CD4-positive, alpha-beta T cell treated with Interleukin-21 for 1 hour (primary cell): ENCODE measurements at regions not wholly inside any gene's neighbourhood (a gene's known extent, or its start where the extent isn't known, plus 50 kb on each side); places are given as distances from the start of the nearest gene placed in this dataset.

ENCODE experiments used
- DNase-seq: peaks from one replicate; pipeline ENCODE4 v3.0.0-alpha.2; 2020

GRCh38 chr4:11039634-11040131 lies 355.1 kb upstream of the CLNK start:
- no peak for DNase-seq

DNA sequence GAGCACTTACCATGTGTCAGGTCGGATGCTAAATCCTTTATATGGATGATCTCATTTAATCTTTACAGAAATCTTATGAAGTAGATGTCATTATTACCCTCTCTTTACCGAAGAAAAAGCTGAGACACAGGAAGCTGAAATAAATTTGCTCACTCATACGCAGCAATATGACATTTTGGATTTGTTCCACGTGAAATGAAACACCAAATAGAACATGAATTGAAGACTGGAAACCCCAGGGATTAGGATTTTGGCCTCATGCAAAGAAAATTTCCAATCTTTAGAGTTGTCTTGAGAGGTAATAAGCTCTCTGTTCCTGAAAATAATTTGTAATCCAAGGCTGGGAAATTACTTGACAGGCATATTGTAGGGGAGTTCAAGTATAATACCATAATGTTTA lies 354.4 kb upstream of the CLNK start:
- DNase-seq: no peak

DNA sequence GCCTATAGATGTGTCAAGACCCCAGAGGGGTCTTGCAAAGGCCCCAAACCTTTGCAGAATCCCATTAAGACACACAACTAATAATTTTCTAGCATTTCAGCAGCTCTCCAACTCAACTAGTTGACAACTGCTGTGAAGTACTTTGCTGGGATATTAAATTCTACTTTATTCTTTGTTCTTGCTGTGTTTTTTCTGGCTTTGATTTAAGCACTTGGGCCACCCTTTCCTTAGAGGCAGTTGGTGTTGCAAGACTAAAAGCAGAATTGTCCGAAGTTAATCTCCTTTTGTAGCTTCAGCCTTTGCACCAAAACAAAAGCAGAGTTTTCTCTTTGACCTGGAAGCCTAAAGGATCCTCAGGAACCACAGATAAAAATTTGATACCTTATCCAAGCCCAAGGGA lies 353.1 kb upstream of the CLNK start:
- DNase-seq: no peak

DNA sequence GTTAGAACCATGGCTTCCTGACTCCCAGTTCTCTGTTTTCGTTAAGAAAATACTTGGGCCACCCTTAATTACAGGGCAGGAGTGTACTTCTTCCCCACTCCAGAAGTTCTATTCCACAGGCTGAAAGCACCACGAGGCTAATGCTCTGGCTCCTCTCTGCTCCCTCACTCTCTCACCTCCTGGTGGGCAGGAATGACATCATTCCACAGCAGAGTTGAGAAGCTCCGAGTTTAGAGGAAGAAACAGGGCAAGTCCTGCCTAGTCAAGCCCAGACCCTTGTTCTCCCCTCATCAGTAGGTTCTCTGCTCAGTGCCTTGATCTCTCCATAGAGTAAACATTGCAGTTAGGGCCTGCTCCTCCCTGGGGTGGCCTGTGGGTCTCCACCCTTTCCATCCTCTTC lies 343.8 kb upstream of the CLNK start:
- no peak for DNase-seq

GRCh38 chr4:11021333-11021732 lies 336.8 kb upstream of the CLNK start:
- no peak for DNase-seq

DNA sequence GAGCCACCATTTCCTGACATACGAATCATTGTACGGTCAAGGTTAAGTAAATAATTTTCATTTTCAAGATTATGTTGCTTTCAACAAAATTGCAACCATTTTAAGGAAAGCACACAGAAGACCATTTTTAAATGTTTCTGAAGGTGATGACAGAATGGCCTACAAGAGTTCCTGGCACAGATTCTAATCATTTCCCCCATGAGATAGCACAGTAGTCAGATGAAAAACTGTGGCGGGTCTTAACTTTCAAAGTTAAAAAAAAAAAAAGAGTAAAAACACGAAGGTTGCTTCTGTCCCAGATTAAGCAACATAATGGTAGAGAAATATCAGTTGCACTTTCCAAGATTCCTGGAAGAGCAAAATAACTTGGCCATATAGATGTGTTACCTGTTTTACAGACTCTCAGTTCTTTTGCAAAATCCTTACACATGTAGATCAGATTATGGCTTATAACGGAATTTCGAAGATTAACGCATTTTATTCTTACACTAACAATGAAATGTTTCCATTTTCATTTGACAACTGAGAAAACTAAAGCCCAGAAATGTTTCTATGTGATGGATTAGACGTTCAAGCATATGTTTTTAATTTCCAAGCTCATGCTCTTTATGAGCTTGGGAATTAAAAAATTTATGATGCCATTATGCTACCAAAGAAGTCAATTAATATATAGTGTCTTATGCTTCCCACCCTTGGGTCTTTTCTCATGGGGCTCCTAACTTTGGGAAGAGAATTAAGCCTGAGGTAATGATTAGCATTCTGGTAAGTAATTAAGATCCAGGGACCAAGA lies 335.1 kb upstream of the CLNK start:
- DNase-seq: no peak

GRCh38 chr4:11014199-11014598 lies 329.6 kb upstream of the CLNK start:
- no peak for DNase-seq

GRCh38 chr4:11013094-11013664 lies 328.6 kb upstream of the CLNK start:
- no peak for DNase-seq

DNA sequence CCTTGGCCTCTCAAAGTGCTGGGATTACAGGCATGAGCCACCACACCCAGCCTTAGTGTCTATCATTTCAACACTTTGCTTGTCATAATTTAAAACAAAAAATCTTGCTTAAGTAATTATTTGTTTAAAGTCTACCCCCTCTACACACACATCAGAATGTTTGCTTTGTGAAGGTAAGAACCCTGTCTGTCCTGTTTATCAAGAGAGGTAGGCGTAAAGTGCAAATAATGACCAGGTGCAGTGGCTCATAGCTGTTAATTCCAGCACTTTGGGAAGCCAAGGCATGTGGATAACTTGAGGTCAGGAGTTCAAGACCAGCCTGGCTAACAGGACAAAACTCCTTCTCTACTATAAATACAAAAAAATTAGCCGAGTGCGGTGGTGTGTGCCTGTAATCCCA lies 326.7 kb upstream of the CLNK start:
- DNase-seq: no peak

DNA sequence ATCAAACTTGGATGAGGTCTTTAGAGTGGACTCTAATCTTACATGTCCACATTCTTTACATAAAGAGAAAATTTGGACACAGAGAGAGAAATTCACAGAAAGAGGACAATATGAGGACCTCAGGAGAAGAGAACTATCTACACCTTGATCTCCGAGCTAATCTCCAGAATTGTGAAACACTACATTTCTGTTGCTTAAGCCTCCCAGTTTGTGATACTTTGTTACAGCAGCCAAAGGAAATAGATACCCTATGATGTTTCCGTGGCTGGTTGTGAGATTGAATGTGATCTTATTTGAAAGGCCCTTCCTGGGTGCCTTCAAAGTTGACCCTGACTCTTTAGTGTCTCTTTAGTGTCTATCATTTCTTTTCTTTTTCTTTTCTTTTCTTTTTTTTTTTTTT lies 326.1 kb upstream of the CLNK start:
- DNase-seq: no peak

GRCh38 chr4:11009281-11009680 lies 324.7 kb upstream of the CLNK start:
- DNase-seq: no peak

DNA sequence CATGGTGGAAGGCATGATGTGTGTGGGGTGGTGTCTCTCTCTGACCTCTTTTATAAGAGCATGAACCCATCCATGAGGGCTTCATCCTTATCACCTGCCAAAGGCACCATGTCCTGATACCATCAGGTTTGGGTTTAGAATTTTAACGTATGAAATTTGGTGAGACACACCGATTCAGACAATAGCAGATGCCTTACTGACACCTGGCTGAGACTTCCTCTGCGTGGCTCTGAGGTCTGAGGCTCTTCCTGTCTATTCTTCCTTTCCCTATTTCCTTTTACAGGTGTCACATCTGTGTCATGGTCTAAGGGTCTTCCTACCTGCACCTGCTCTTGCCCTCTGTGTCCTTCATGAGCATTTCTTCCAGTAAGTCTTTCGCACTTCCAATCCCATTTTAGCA lies 320.7 kb upstream of the CLNK start:
- DNase-seq: no peak

DNA sequence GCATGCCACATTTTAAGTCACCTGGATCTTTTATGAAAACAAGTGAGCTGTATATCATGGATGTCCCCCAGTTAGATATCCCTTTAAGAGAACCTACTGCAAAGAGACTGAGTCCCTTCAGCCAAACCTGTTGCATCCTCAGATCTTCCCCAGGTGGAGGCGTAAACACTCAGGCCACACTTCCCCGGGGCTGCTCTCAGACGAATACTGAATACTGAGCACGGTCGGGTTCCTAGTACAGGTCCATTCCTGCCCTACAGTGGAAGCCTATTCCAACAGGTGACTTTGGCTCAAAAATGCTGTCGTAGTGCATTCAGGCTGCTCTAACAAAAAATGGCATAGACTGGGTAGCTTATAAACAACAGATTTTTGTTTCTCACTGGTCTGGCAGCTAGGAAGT lies 320.2 kb upstream of the CLNK start:
- DNase-seq: no peak

GRCh38 chr4:11002961-11003360 lies 318.4 kb upstream of the CLNK start:
- no peak for DNase-seq

DNA sequence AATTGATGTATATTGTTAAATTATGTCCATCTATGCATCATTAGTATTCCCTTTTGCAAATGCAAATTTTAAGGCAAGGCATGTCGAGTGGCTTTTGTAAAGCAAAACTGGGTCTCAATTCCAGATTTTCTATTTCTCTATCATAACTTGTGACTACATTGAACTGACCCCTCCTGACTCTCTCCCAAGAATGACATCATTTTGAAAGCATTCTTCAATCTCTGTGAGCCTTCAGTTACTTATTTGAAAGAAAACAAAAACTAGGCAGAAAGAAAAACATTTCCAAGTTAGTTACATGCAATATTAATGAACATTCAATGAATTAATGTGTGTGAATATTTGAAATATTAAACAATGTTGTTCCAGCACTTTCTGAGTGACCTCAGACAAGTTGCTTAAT lies 314.3 kb upstream of the CLNK start:
- no peak for DNase-seq

GRCh38 chr4:10984815-10985214 lies 300.2 kb upstream of the CLNK start:
- no peak for DNase-seq

DNA sequence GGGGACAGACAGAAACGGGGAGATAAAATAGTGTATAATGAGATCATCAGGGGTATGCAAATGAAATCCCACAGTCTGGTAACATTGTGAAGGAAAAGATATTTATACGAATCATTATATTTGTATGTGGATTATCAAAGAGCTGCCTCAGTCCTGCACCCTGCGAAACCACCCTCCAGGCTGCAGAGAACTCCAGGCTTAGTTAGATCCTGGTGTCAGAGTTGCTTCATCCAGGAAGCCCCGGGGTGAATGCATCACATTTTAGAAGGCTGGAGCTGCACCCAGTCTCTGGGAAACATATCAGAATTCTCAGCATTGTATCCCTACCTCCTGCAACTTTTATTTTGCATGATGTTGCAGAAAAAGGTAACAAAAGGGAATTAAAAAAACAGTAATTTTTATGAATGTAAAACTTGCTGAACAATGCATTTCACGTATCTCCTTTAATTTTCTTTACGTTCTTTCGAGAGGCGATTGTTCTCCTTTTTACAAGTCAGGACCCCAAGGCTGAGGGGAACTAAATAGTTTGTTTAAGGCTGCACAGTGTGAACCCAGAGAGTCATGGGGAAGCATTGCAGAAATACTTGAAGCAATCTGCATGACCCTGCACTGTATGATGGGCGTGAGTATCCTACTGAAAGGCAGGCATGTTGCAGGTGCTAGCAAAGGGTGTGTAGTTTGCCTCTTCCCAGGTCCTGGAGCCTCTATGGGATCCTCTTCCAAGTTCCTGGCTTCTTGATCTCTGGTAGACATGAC lies 299.5 kb upstream of the CLNK start:
- DNase-seq: no peak

- peak; percentile 23 for DNase-seq
Observed at GRCh38 chr4:10983268-10983667, 298.7 kb upstream of the CLNK start.

- no peak for DNase-seq
Observed at GRCh38 chr4:10982305-10982704, 297.7 kb upstream of the CLNK start.

DNA sequence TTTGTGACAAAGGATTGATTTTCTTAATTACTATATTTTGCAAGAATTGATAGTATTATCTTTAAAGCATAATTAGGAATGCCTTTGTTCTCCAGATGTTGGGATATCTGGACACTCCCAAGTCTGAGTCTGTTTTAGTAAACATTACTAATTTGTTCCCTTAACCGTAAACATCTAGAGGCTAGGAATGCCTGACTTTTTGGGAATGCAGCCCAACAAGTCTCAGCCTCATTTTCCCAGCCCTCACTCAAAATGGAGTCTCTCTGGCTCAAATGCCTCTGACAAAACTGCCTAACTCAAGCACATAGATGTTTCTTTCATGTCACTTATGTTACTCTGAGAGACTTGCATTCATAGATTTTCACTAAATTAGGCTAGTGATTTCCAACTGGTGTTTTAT lies 297.0 kb upstream of the CLNK start:
- DNase-seq: no peak

DNA sequence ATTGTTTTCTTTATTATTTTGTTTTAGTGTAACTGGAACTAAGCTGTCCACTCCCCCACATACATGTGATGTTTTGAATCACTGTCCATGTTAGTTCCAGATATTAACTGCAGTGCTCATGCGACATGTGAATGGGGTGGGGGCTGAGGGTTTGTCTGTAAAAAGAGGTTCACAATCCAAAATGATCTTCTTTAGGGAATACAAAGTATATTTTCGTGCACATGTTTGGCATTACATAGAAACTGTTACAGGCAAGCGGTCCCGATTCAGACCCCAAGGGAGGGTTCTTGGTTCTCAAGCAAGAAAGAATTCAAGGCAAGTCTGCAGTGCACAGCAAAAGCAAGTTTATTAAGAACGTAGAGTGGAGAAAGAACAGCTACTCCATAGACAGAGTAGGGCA lies 296.5 kb upstream of the CLNK start:
- DNase-seq: no peak

GRCh38 chr4:10979032-10979431 lies 294.5 kb upstream of the CLNK start:
- no peak for DNase-seq

DNA sequence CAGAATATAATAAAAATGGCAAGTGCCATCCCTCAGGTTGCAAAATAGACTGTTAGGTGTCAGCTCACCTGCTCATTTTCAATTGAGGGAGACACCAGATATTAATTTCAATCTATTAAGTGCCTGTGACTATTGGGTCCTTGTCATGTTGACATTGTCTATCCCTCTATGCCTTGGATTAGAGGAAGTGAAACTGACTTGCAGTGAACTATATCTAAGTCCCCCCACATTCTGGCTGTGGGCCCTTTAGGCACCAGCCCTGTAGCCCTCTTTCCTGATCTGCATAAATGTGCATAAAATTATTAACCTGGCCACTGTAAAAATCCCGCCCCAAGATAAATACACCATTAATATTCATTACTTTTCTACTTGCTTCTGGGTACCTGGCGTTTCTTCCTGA lies 293.0 kb upstream of the CLNK start:
- no peak for DNase-seq

DNA sequence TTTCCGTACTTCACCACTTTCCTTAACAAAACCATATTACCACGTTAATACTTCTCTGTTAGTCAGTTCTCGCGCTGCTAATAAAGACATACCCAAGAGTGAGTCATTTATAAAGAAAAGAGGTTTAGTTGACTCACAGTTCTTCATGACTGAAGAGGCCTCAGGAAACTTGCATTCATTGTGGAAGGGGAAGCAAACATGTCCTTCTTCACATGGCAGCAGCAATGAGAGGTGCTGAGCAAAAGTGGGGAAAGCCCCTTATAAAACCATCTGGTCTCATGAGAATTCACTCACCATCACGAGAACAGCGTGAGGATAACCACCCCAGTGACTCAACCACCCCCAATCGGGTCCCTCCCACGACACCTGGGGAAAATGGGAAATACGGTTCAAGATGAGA lies 289.8 kb upstream of the CLNK start:
- DNase-seq: no peak
